GM12878 (cell line): ENCODE measurements at regions not wholly inside any gene's neighbourhood (a gene's known extent, or its start where the extent isn't known, plus 50 kb on each side); places are given as distances from the start of the nearest gene placed in this dataset.

Source experiments
- ETV6 ChIP-seq, 2 experiments: fragments of 450-650 bp in 1 of 2; IDR thresholded peaks in 1 of 2; conservative IDR thresholded peaks in 1 of 2; 2 replicates each; pipeline ENCODE4 v1.6.1; 2014; ENCODE audit warnings: antibody characterized with exemption in 1 of 2, borderline replicate concordance in 1 of 2, low read depth in 1 of 2, mild to moderate bottlenecking in 1 of 2, moderate library complexity in 1 of 2
- MTA3 ChIP-seq: IDR thresholded peaks from 2 replicates; pipeline ENCODE4 v1.6.1; 2012; ENCODE audit warnings: low read length, inconsistent platforms, borderline replicate concordance
- MYC ChIP-seq: IDR thresholded peaks from 2 replicates; pipeline ENCODE4 v1.6.1; 2011; ENCODE audit warnings: mild to moderate bottlenecking, low read length, moderate library complexity, inconsistent platforms; ENCODE audit not compliant: insufficient read depth, insufficient replicate concordance, insufficient read length, severe bottlenecking
- TAF1 ChIP-seq: IDR thresholded peaks from 2 replicates; pipeline ENCODE4 v1.6.1; 2011; ENCODE audit warnings: mild to moderate bottlenecking, low read depth, low read length, borderline replicate concordance
- TBL1XR1 ChIP-seq: IDR thresholded peaks from 2 replicates; pipeline ENCODE4 v1.6.1; 2012; ENCODE audit warnings: low read depth, low read length, improper control_type of control experiment
- TF ChIP-seq, protein P1 (sequence below), 3 experiments: IDR thresholded peaks in 2 of 3; conservative IDR thresholded peaks in 1 of 3; 2 replicates each; pipeline ENCODE4 v1.5.1; 2011; ENCODE audit warnings: low read depth in 3 of 3, low read length in 3 of 3, mild to moderate bottlenecking in 3 of 3, control low read depth in 2 of 3, moderate library complexity in 2 of 3, inconsistent platforms in 1 of 3, mixed read lengths in 1 of 3; ENCODE audit not compliant: control insufficient read depth in 2 of 3, insufficient read depth in 1 of 3; ENCODE audit errors: extremely low read depth in 1 of 3

- TF ChIP-seq MYC (no peak), TBL1XR1 (no peak), TAF1 (no peak), ETV6 (conservative IDR thresholded peaks at IDR 0.05 in 1 of 2, IDR thresholded peaks at IDR 0.05 in 1 of 2; ENCODE audit: borderline replicate concordance in 1 of 2, low read depth in 1 of 2) (no peak), MTA3 (no peak)
- TF ChIP-seq, protein P1, sequence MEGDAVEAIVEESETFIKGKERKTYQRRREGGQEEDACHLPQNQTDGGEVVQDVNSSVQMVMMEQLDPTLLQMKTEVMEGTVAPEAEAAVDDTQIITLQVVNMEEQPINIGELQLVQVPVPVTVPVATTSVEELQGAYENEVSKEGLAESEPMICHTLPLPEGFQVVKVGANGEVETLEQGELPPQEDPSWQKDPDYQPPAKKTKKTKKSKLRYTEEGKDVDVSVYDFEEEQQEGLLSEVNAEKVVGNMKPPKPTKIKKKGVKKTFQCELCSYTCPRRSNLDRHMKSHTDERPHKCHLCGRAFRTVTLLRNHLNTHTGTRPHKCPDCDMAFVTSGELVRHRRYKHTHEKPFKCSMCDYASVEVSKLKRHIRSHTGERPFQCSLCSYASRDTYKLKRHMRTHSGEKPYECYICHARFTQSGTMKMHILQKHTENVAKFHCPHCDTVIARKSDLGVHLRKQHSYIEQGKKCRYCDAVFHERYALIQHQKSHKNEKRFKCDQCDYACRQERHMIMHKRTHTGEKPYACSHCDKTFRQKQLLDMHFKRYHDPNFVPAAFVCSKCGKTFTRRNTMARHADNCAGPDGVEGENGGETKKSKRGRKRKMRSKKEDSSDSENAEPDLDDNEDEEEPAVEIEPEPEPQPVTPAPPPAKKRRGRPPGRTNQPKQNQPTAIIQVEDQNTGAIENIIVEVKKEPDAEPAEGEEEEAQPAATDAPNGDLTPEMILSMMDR (IDR thresholded peaks at IDR 0.05 in 2 of 3, conservative IDR thresholded peaks at IDR 0.05 in 1 of 3; ENCODE audit: control insufficient read depth in 2 of 3, extremely low read depth in 1 of 3, insufficient read depth in 1 of 3, low read depth in 3 of 3, low read length in 3 of 3) = no peak
Observed at GRCh38 chr20:24318569-24319352, 150.7 kb upstream of the SYNDIG1 start.
